GM18909 (cell line): ENCODE measurements at regions not wholly inside any gene's neighbourhood (a gene's known extent, or its start where the extent isn't known, plus 50 kb on each side); places are given as distances from the start of the nearest gene placed in this dataset.
A peak's percentile ranks its signal among the peaks of the same experiment; 100 is the strongest.

Source experiments
- ATAC-seq: cut with Tn5 transposase; IDR thresholded peaks from one replicate; pipeline ENCODE4 v1.9.1; 2021; ENCODE audit warnings: mild to moderate bottlenecking; ENCODE audit not compliant: unreplicated experiment, poor library complexity

GRCh38 chr14:53810221-53810620 lies 146.4 kb downstream of the BMP4 start:
- no peak for ATAC-seq

DNA sequence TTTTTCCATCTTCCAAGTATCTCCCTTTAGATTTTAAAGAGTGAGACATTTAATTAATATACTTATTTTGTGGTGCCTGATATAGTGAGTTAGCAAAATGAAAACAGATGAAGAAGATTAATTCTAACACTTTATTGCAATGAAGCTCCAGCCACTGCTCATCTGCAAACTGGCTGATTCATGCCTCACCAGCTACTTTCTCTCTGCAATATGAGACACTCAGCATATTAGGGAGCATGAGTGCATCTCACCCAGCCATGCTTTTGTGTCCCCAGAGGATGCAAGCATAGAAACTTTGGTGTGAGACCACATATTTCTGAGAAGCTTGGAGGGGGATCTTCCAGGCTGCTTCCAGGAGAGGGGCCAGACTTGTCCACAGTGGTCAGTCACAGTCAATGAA lies 148.6 kb downstream of the BMP4 start:
- ATAC-seq, result no peak

- ATAC-seq, result no peak
These were observed 149.1 kb downstream of the BMP4 start for GRCh38 chr14:53807542-53807941.

GRCh38 chr14:53807108-53807507 lies 149.5 kb downstream of the BMP4 start:
- no peak for ATAC-seq

GRCh38 chr14:53796734-53797133 lies 159.9 kb downstream of the BMP4 start:
- ATAC-seq, result no peak

GRCh38 chr14:53793790-53794505 lies 162.7 kb downstream of the BMP4 start:
- no peak for ATAC-seq

- no peak for ATAC-seq
These were observed 163.7 kb downstream of the BMP4 start for GRCh38 chr14:53792909-53793308.

DNA sequence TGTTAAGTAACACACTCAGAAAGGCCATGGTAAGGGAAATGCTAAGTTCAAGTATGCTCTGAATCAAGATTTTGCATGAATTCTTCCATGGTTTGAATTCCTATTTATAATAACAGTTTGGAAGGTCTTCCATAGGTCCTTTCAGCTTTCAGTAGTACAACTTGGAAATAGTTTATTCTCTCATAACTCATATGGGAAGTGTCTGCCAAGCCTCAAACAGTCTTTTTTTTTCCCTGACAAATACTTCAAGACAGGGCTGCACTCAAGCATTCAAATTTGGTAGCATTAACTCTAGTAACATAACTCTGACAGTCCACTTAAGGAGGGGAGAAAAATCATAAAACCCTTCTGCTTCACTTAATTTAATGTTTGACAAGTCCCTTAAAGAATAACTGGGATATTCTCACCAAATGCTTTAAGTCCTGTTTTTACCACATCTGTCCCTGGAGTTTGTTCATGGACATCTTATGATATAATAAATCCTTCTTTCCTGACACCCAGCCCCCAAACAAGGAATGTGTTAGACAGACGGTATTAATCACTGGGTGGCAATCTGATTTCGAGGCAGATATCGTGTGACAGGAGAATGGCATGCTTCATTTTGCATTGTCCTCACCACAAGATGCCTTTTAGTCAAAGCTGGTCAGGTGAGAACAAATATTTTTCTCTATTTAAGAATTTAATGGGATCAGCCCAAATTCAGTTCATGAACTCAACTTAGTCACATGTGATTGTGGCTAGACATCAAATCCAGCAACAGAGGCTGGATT lies 165.7 kb downstream of the BMP4 start:
- no peak for ATAC-seq

DNA sequence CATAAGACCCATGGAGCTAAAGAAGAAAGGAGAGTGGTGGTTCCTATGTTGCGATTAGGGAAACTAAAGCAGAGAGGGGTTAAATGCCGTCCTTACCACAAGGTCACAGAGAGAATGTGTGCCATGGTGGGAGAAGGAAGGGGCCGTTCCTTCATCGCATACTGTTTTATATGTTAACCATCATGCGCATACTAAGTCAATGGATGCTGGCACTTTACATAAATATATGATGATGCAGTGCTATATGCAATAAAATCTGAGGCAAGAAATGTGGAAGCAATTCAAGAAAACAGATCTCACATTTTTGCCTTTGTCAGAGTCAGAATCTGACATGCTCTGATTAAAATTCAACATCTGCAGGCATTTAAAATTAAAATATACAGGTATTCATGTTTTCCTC lies 168.1 kb downstream of the BMP4 start:
- ATAC-seq, result no peak

DNA sequence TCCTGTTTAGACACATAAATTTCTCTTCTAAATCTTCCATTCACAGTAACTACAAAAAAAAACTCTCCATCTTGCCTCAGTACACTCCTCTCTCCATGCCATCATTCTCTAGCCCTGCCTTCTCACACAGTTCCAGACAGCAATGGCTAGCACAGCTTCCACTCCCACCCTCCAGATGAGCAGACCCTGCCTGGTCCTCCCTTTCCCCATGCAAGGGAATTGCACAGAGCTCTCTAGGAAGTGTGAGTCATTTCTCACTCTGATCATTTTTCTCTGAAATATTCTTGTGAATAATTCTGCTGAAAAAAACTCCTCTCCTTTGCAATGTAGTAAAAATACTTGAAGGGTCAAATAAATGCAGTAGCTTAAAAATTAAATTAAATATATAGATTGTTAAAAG lies 170.6 kb downstream of the BMP4 start:
- ATAC-seq, result no peak

GRCh38 chr14:53784688-53785087 lies 171.9 kb downstream of the BMP4 start:
- ATAC-seq, result no peak

DNA sequence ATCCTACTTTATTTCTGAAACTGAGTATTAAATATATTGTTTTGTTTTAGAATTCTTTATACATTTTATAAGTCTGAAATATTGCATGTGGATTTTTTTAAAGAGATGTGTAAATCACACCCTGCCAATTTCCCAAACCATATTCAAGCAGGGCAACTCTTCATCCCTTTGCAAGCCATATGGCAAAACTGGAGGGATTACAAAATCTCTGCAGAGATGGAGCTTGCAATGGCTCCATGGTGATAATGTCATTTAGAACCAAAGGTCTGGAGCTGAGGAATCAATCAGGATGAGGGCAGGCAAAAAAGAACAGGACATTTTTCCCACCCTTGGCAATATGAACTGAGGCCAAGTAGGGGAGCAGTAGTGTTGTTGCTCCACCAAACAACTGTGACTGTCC lies 173.4 kb downstream of the BMP4 start:
- no peak for ATAC-seq

DNA sequence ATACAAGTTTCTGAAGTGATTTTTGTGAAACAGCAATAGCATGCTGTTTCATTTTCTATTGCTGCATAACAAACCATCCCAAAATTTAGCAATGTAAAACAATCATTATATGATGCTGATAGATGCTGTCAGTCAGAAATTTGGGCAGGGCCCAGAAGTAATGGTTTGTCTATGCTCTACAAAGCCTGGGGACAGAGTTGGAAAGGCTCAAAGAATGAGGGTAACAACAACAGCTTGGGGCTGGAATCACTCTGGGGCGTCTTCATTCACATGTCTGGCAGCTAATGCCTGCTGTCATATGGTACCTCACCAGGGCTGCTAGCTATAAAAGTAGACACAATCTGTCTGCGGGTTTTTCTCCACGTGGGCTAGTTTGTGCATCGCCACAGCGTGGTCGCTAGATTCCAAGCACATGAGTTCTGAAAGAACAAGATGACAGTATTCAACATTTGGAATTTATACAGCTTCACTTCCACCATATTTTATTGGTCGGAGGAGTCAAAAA lies 176.5 kb downstream of the BMP4 start:
- ATAC-seq, result no peak

- no peak for ATAC-seq
These were observed 177.3 kb downstream of the BMP4 start for GRCh38 chr14:53779301-53779700.

GRCh38 chr14:53778263-53778662 lies 178.4 kb downstream of the BMP4 start:
- no peak for ATAC-seq

GRCh38 chr14:53772936-53773335 lies 183.7 kb downstream of the BMP4 start:
- ATAC-seq, result no peak

GRCh38 chr14:53767566-53767965 lies 189.1 kb downstream of the BMP4 start:
- ATAC-seq, result no peak

GRCh38 chr14:53766601-53767000 lies 190.0 kb downstream of the BMP4 start:
- no peak for ATAC-seq

DNA sequence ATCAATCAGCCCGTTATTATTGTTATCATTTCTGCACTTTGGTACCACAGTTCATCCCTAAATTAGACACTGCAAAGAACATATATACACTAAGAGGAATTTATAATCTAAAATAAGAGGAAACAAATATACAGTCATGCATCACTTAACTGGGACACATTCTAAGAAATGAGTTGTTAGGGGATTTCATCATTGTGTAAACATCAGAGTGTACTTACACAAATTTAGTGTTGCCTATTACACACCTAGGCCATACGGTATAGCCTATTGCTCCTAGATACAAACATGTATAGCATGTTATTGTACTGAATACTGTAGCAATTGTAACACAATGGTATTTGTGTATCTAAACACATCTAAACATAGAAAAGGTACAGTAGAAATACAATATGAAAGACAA lies 190.5 kb downstream of the BMP4 start:
- ATAC-seq, result no peak

- ATAC-seq, result peak; percentile 46
These were observed 191.8 kb downstream of the BMP4 start for GRCh38 chr14:53764846-53765245.

DNA sequence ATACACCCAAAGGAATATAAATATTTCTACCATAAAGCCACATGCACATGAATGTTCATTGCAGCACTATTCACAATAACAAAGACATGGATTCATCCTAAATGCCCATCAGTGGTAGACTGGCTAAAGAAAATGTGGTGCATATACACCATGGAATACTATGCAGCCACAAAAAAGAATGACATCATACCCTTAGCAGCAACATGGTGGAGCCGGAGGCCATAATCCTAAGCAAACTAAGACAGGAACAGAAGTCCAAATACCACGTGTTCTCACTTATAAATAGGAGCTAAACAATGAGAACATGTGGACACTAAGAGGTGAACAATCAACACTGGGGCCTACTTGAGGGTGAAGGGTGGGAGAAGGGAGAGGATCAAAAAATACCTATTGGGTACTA lies 198.5 kb downstream of the BMP4 start:
- no peak for ATAC-seq

DNA sequence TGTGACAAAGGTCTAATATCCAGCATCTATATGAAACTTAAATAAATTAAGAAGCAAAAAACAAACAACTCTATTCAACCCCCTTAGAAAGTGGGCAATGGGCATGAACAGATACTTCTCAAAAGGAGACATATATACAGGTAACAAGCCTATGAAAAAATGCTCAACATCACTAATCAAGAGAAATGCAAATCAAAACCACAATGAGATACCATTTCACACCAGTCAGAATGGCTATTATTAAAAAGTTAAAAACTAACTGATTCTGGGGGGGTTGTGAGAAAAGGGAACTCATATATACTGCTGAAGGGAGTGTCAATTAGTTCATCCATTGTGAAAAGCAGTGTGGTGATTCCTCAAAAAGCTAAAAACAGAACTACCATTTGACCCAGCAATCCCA lies 198.9 kb downstream of the BMP4 start:
- ATAC-seq, result peak; percentile 29
